Nephron progenitor cell (in vitro differentiated cells): ENCODE measurements at regions not wholly inside any gene's neighbourhood (a gene's known extent, or its start where the extent isn't known, plus 50 kb on each side); places are given as distances from the start of the nearest gene placed in this dataset.

Source experiments
- DNase-seq: peaks from one replicate; pipeline ENCODE4 v3.0.0; 2021
- H3K27ac Mint-ChIP-seq: 2 replicates; pipeline ENCODE4 v1.8.0; 2021; ENCODE audit warnings: mild to moderate bottlenecking, moderate library complexity, mixed read lengths
- H3K27me3 Mint-ChIP-seq: 2 replicates; pipeline ENCODE4 v1.8.0; 2021; ENCODE audit warnings: mild to moderate bottlenecking, low read depth, mixed read lengths; ENCODE audit not compliant: poor library complexity
- H3K36me3 Mint-ChIP-seq: 2 replicates; pipeline ENCODE4 v1.8.0; 2021; ENCODE audit warnings: low read depth, mixed read lengths
- H3K4me1 Mint-ChIP-seq: 2 replicates; pipeline ENCODE4 v1.8.0; 2021; ENCODE audit warnings: mixed read lengths
- H3K4me3 Mint-ChIP-seq: 2 replicates; pipeline ENCODE4 v1.8.0; 2021; ENCODE audit warnings: mild to moderate bottlenecking, moderate library complexity, mixed read lengths
- H3K9me3 Mint-ChIP-seq: 2 replicates; pipeline ENCODE4 v1.8.0; 2021; ENCODE audit warnings: mild to moderate bottlenecking, moderate library complexity, mixed read lengths
- TF ChIP-seq, protein P1 (sequence below): fragments of 200-600 bp; sonication (generic); IDR thresholded peaks from 2 replicates; pipeline ENCODE4 v1.5.0; 2021; ENCODE audit warnings: antibody characterized with exemption

DNA sequence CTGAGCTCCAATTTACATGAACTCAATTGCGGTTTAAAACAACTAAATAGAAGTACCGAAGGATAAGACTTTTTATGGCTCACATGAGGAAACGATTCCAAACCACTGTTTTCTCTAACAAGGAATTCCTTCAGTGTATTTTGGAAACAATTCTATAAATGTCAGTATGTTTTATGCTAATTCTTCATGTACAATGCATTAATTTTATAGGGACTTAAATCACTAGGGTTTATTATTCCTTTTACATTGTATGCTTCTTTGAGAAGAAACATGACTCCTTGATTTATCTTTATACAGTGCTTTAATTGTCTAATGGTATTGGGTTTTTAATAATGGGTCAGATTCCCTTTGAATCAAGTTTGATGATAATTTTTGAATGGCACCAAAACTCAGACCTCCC is 566.8 kb downstream of the EPHA4 start:
- Mint-ChIP-seq H3K36me3 (no peaks in the 10 kb centered on the region), H3K4me3 (no peak overlapping the region), H3K27me3 (peaks cover 5% of the 10 kb centered on the region), H3K9me3 (no peaks in the 10 kb centered on the region), H3K27ac (no peak overlapping the region), H3K4me1 (peaks cover 16% of the 10 kb centered on the region)
- DNase-seq, result no peak
- TF ChIP-seq, protein P1, sequence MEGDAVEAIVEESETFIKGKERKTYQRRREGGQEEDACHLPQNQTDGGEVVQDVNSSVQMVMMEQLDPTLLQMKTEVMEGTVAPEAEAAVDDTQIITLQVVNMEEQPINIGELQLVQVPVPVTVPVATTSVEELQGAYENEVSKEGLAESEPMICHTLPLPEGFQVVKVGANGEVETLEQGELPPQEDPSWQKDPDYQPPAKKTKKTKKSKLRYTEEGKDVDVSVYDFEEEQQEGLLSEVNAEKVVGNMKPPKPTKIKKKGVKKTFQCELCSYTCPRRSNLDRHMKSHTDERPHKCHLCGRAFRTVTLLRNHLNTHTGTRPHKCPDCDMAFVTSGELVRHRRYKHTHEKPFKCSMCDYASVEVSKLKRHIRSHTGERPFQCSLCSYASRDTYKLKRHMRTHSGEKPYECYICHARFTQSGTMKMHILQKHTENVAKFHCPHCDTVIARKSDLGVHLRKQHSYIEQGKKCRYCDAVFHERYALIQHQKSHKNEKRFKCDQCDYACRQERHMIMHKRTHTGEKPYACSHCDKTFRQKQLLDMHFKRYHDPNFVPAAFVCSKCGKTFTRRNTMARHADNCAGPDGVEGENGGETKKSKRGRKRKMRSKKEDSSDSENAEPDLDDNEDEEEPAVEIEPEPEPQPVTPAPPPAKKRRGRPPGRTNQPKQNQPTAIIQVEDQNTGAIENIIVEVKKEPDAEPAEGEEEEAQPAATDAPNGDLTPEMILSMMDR, result no peak

DNA sequence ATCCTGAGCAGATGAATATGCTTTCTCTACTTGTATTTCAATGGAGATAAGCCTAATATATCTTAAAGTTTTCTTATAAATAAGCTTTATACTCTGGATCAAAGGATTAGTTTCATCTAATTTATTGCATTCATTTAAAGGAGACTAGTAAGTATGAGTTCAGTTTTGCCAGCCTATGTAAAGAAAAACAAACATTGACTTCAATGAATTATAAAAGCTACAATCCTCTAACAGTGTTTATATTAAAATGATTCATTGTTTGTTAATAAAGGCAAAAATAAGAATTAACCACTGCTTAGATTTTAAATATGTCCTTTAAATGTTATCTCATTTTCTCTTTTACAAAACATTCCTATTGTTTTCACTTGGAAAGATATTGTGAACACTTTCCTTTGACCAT is 566.0 kb downstream of the EPHA4 start:
- peaks cover 5% of the 10 kb centered on the region for H3K27me3 Mint-ChIP-seq
- no peak overlapping the region for H3K4me3 Mint-ChIP-seq
- TF ChIP-seq, protein P1, result no peak
- H3K27ac Mint-ChIP-seq, result no peak overlapping the region
- no peaks in the 10 kb centered on the region for H3K9me3 Mint-ChIP-seq
- peaks cover 15% of the 10 kb centered on the region for H3K4me1 Mint-ChIP-seq
- no peak for DNase-seq
- H3K36me3 Mint-ChIP-seq, result no peaks in the 10 kb centered on the region

DNA sequence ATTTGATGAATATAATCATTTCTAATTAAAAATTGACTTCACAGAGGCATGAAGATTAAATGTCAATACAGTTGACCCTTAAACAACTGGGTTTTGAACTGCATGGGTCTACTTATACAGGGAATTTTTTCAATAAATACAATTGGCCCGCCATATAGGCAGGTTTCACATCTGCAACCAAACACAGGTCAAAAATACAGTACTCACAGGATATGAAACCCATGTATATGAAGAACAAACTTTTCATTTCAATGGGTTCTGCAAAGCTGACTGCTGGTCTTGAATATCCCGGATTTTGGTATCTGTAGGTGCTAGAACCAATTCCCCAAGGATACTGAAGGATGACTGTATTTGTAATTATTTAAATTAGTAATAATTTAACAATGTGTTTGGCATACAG is 555.6 kb downstream of the EPHA4 start:
- Mint-ChIP-seq H3K4me3 (no peak overlapping the region), H3K9me3 (no peaks in the 10 kb centered on the region), H3K27me3 (peaks cover 5% of the 10 kb centered on the region), H3K36me3 (no peaks in the 10 kb centered on the region), H3K4me1 (peaks cover 13% of the 10 kb centered on the region), H3K27ac (no peak overlapping the region)
- DNase-seq, result no peak
- TF ChIP-seq, protein P1, result no peak

DNA sequence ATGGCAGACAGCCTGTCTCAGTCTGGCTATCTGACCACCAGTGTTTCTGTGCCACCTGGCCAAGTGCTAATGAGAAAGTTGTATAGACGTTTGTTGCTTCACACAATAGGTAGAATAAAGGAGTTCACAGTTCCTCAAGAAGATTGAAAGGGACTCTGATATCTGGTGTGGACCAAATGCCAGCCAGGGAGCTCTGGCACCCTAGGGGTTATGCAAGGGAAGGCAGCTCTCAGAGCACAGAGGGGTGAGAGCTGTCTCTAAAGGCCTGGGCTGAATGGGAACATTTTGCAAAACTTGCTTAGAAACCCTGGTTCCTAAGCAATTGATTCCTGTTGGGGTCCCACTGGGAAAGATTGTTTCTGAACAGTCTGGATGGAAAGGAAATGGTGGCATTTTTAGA is 553.8 kb downstream of the EPHA4 start:
- Mint-ChIP-seq H3K27ac (peak overlapping the region; percentile 10), H3K9me3 (peaks cover 3% of the 10 kb centered on the region), H3K27me3 (peaks cover 5% of the 10 kb centered on the region), H3K4me1 (peaks cover 12% of the 10 kb centered on the region), H3K36me3 (no peaks in the 10 kb centered on the region), H3K4me3 (no peak overlapping the region)
- DNase-seq, result no peak
- TF ChIP-seq, protein P1, result no peak

DNA sequence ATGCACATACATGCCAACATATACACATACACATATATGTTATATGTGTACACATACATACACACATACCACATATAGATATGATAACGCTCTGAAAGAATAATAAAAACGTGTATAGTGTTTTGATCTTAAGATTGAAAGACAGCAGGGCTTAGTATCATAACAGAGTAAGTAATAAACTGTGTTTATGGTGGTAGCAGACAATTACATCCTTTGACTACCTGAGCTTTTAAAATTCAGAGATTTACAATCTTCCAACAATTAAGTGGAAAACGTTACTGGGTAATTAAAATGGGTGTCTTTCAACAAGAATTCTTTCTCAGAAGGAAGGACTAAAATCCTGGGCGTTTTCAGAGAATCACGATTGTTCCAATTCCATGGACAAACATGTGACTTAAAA is 552.4 kb downstream of the EPHA4 start:
- no peak for DNase-seq
- H3K27ac Mint-ChIP-seq, result no peak overlapping the region
- no peaks in the 10 kb centered on the region for H3K36me3 Mint-ChIP-seq
- no peaks in the 10 kb centered on the region for H3K27me3 Mint-ChIP-seq
- H3K4me1 Mint-ChIP-seq, result no peaks in the 10 kb centered on the region
- no peak overlapping the region for H3K4me3 Mint-ChIP-seq
- TF ChIP-seq, protein P1, result no peak
- H3K9me3 Mint-ChIP-seq, result peaks cover 3% of the 10 kb centered on the region

DNA sequence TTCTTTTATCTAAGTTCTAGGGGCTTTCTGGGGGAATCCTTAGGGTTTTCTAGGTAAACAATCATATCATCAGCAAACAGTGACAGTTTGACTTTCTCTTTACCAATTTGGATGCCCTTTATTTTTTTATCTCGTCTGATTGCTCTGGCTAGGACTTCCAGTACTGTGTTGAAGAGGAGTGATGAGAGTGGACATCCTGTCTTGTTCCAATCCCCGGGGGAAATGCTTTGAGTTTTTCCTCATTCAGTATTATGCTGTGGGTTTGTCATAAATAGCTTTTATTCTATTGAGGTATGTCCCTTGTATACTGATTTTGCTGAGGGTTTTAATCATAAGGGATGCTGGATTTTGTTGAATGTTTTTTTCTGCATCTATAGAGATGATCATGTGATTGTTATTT is 549.5 kb downstream of the EPHA4 start:
- Mint-ChIP-seq H3K4me3 (no peak overlapping the region), H3K4me1 (peaks cover 10% of the 10 kb centered on the region), H3K27me3 (peaks cover 3% of the 10 kb centered on the region), H3K36me3 (no peaks in the 10 kb centered on the region), H3K9me3 (peaks cover 22% of the 10 kb centered on the region), H3K27ac (no peak overlapping the region)
- no peak for DNase-seq
- TF ChIP-seq, protein P1, result no peak
